GM19099 (cell line): ENCODE measurements at regions not wholly inside any gene's neighbourhood (a gene's known extent, or its start where the extent isn't known, plus 50 kb on each side); places are given as distances from the start of the nearest gene placed in this dataset.

ENCODE experiments used
- POLR2A ChIP-seq: IDR thresholded peaks from 3 replicates; pipeline ENCODE4 v1.6.1; 2011; ENCODE audit warnings: low read depth; ENCODE audit not compliant: insufficient read length; ENCODE audit errors: extremely low read depth

- no peak for TF ChIP-seq POLR2A
Observed at GRCh38 chr14:22194664-22195063, 394.4 kb downstream of the DAD1 start.

GRCh38 chr14:22190411-22191191, 398.4 kb downstream of the DAD1 start:
- TF ChIP-seq POLR2A, result no peak

- TF ChIP-seq POLR2A, result no peak
Observed at GRCh38 chr14:22189881-22190280, 399.1 kb downstream of the DAD1 start.

GRCh38 chr14:22188318-22188717, 400.7 kb downstream of the DAD1 start:
- TF ChIP-seq POLR2A, result no peak

GRCh38 chr14:22185789-22186188, 403.2 kb downstream of the DAD1 start:
- no peak for TF ChIP-seq POLR2A

- TF ChIP-seq POLR2A, result no peak
Observed at GRCh38 chr14:22185191-22185590, 403.8 kb downstream of the DAD1 start.

- TF ChIP-seq POLR2A, result no peak
Observed at GRCh38 chr14:22184830-22185168, 404.2 kb downstream of the DAD1 start.

GRCh38 chr14:22184157-22184829, 404.7 kb downstream of the DAD1 start:
- TF ChIP-seq POLR2A, result no peak

GRCh38 chr14:22180045-22180444, 409.0 kb downstream of the DAD1 start:
- no peak for TF ChIP-seq POLR2A

GRCh38 chr14:22179190-22179589, 409.8 kb downstream of the DAD1 start:
- TF ChIP-seq POLR2A, result no peak

GRCh38 chr14:22178333-22178839, 410.6 kb downstream of the DAD1 start:
- TF ChIP-seq POLR2A, result no peak

GRCh38 chr14:22177870-22178269, 411.2 kb downstream of the DAD1 start:
- TF ChIP-seq POLR2A, result no peak

- TF ChIP-seq POLR2A, result no peak
Observed at GRCh38 chr14:22176957-22177356, 412.1 kb downstream of the DAD1 start.

GRCh38 chr14:22174412-22175277, 414.4 kb downstream of the DAD1 start:
- no peak for TF ChIP-seq POLR2A
